GM18867 (cell line): ENCODE measurements at regions not wholly inside any gene's neighbourhood (a gene's known extent, or its start where the extent isn't known, plus 50 kb on each side); places are given as distances from the start of the nearest gene placed in this dataset.
A peak's percentile ranks its signal among the peaks of the same experiment; 100 is the strongest.

Experiments
- ATAC-seq: cut with Tn5 transposase; IDR thresholded peaks from one replicate; pipeline ENCODE4 v1.9.1; 2021; ENCODE audit warnings: mild to moderate bottlenecking, moderate library complexity; ENCODE audit not compliant: unreplicated experiment

GRCh38 chr2:59713577-59713976 is 839.9 kb downstream of the BCL11A start:
- ATAC-seq = peak; percentile 85

GRCh38 chr2:59711121-59711520 is 842.3 kb downstream of the BCL11A start:
- ATAC-seq = no peak

- no peak for ATAC-seq
Measured at GRCh38 chr2:59706729-59707128, 846.7 kb downstream of the BCL11A start.

GRCh38 chr2:59703796-59704195 is 849.7 kb downstream of the BCL11A start:
- ATAC-seq = no peak

- no peak for ATAC-seq
Measured at GRCh38 chr2:59702026-59702425, 851.4 kb downstream of the BCL11A start.

- no peak for ATAC-seq
Measured at GRCh38 chr2:59701271-59701994, 852.0 kb downstream of the BCL11A start.

GRCh38 chr2:59694176-59694575 is 859.3 kb downstream of the BCL11A start:
- no peak for ATAC-seq

- ATAC-seq = no peak
Measured at GRCh38 chr2:59693231-59693959, 860.1 kb downstream of the BCL11A start.

- ATAC-seq = no peak
Measured at GRCh38 chr2:59691518-59692190, 861.8 kb downstream of the BCL11A start.

GRCh38 chr2:59690849-59691248 is 862.6 kb downstream of the BCL11A start:
- ATAC-seq = no peak

- ATAC-seq = no peak
Measured at GRCh38 chr2:59684771-59685166, 868.7 kb downstream of the BCL11A start.

GRCh38 chr2:59684116-59684770 is 869.2 kb downstream of the BCL11A start:
- no peak for ATAC-seq

GRCh38 chr2:59680863-59681262 is 872.6 kb downstream of the BCL11A start:
- ATAC-seq = no peak

- no peak for ATAC-seq
Measured at GRCh38 chr2:59677158-59677557, 876.3 kb downstream of the BCL11A start.

GRCh38 chr2:59674100-59674499 is 879.4 kb downstream of the BCL11A start:
- no peak for ATAC-seq

- no peak for ATAC-seq
Measured at GRCh38 chr2:59665021-59665420, 888.4 kb downstream of the BCL11A start.

- ATAC-seq = no peak
Measured at GRCh38 chr2:59662127-59662861, 891.2 kb downstream of the BCL11A start.

- no peak for ATAC-seq
Measured at GRCh38 chr2:59660262-59660661, 893.2 kb downstream of the BCL11A start.

GRCh38 chr2:59658906-59659635 is 894.4 kb downstream of the BCL11A start:
- no peak for ATAC-seq

- no peak for ATAC-seq
Measured at GRCh38 chr2:59655809-59656208, 897.6 kb downstream of the BCL11A start.
